ENCODE measurements at regions not wholly inside any gene's neighbourhood (a gene's known extent, or its start where the extent isn't known, plus 50 kb on each side); places are given as distances from the start of the nearest gene placed in this dataset.

DNA sequence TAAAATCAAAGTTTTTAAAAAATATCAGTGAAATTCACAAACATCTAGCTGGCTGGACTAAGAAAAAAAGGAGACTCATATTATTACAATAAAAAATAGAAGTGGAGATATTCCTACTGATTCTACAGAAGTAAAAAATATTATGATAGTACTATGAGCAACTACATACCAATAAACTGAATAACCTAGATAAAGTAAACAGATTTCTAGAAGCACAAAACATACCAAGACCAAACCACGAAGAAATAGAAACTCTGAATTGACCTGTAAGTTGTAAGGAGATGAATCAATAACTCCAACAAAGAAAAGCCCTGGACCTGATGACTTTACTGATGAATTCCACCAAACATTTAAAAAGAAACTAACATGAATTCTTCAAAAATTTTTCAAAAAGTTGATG lies 867.3 kb downstream of the PCDH18 start:
- no peak for TF ChIP-seq POLR2A (IDR thresholded peaks at IDR 0.05; ENCODE audit: low read length)
- TF ChIP-seq GATA1 (IDR thresholded peaks at IDR 0.05; ENCODE audit: low read depth, low read length) = no peak

All from erythroblast (primary cell).